H9 (cell line): ENCODE measurements at regions not wholly inside any gene's neighbourhood (a gene's known extent, or its start where the extent isn't known, plus 50 kb on each side); places are given as distances from the start of the nearest gene placed in this dataset.

Experiments used
- DNase-seq: peaks from one replicate; pipeline ENCODE4 v3.0.0-alpha.2; 2017
- H2AFZ ChIP-seq: one replicate; pipeline ENCODE4 v1.6.1; 2013; ENCODE audit warnings: mild to moderate bottlenecking, low read length, control low read depth, moderate library complexity
- H2AK5ac ChIP-seq: 2 replicates; pipeline ENCODE4 v1.6.1; 2013; ENCODE audit warnings: low read length, control low read depth, mixed read lengths; ENCODE audit not compliant: insufficient read length
- H2BK120ac ChIP-seq: one replicate; pipeline ENCODE4 v1.6.1; 2013; ENCODE audit warnings: low read depth, mild to moderate bottlenecking, low read length, control low read depth, inconsistent platforms; ENCODE audit not compliant: poor library complexity, severe bottlenecking
- H2BK12ac ChIP-seq: 2 replicates; pipeline ENCODE4 v1.6.1; 2013; ENCODE audit warnings: low read length, control low read depth, mixed read lengths, low read depth; ENCODE audit not compliant: insufficient read length
- H2BK15ac ChIP-seq: 2 replicates; pipeline ENCODE4 v1.6.1; 2013; ENCODE audit warnings: low read depth, low read length, control low read depth
- H2BK20ac ChIP-seq: one replicate; pipeline ENCODE4 v1.6.1; 2013; ENCODE audit warnings: low read depth, mild to moderate bottlenecking, low read length, control low read depth, inconsistent platforms; ENCODE audit not compliant: poor library complexity, severe bottlenecking
- H2BK5ac ChIP-seq: 2 replicates; pipeline ENCODE4 v1.6.1; 2013; ENCODE audit warnings: low read length, control low read depth, mixed read lengths; ENCODE audit not compliant: insufficient read length
- H3K14ac ChIP-seq: 2 replicates; pipeline ENCODE4 v1.6.1; 2013; ENCODE audit warnings: low read length, control low read depth; ENCODE audit not compliant: insufficient read depth
- H3K18ac ChIP-seq: 2 replicates; pipeline ENCODE4 v1.6.1; 2013; ENCODE audit warnings: low read depth, mild to moderate bottlenecking, mixed read lengths, low read length, control low read depth; ENCODE audit not compliant: insufficient read length
- H3K23ac ChIP-seq: 2 replicates; pipeline ENCODE4 v1.6.1; 2013; ENCODE audit warnings: low read length, control low read depth, mixed read lengths, low read depth; ENCODE audit not compliant: insufficient read length
- H3K23me2 ChIP-seq: 2 replicates; pipeline ENCODE4 v1.6.1; 2013; ENCODE audit warnings: low read depth, mild to moderate bottlenecking, mixed read lengths, low read length, control low read depth; ENCODE audit not compliant: insufficient read length, poor library complexity, severe bottlenecking
- H3K27ac ChIP-seq: 2 replicates; pipeline ENCODE4 v1.5.1; 2013; ENCODE audit warnings: low read length, control low read depth, mixed read lengths, low read depth; ENCODE audit not compliant: insufficient read length
- H3K27me3 ChIP-seq: 2 replicates; pipeline ENCODE4 v1.6.1; 2013; ENCODE audit warnings: low read length, control low read depth, inconsistent platforms; ENCODE audit not compliant: insufficient read depth
- H3K4ac ChIP-seq: 2 replicates; pipeline ENCODE4 v1.6.1; 2013; ENCODE audit warnings: low read depth, mild to moderate bottlenecking, control low read depth, inconsistent platforms, low read length, moderate library complexity
- H3K4me1 ChIP-seq: 2 replicates; pipeline ENCODE4 v1.6.1; 2013; ENCODE audit warnings: low read length, control low read depth, inconsistent platforms; ENCODE audit not compliant: insufficient read depth
- H3K4me2 ChIP-seq: 2 replicates; pipeline ENCODE4 v1.6.1; 2013; ENCODE audit warnings: low read length, control low read depth, mixed read lengths; ENCODE audit not compliant: insufficient read length, insufficient read depth
- H3K56ac ChIP-seq: 2 replicates; pipeline ENCODE4 v1.6.1; 2013; ENCODE audit warnings: low read depth, mild to moderate bottlenecking, mixed read lengths, low read length, control low read depth; ENCODE audit not compliant: insufficient read length
- H3K79me1 ChIP-seq: 2 replicates; pipeline ENCODE4 v1.6.1; 2013; ENCODE audit warnings: low read depth, mild to moderate bottlenecking, moderate library complexity, low read length, control low read depth, inconsistent platforms; ENCODE audit not compliant: insufficient read depth, poor library complexity, severe bottlenecking
- H3K79me2 ChIP-seq: 2 replicates; pipeline ENCODE4 v1.6.1; 2013; ENCODE audit warnings: low read length, control low read depth, inconsistent platforms; ENCODE audit not compliant: insufficient read depth
- H3K9ac ChIP-seq: 2 replicates; pipeline ENCODE4 v1.6.1; 2013; ENCODE audit warnings: low read length, control low read depth, mixed read lengths; ENCODE audit not compliant: insufficient read length; ENCODE audit errors: extremely low read depth
- H3K9me3 ChIP-seq: one replicate; pipeline ENCODE4 v1.6.1; 2013; ENCODE audit warnings: low read depth, low read length, inconsistent platforms; ENCODE audit not compliant: control insufficient read depth
- H3T11ph ChIP-seq: one replicate; pipeline ENCODE4 v1.6.1; 2013; ENCODE audit warnings: mild to moderate bottlenecking, low read length, control low read depth, inconsistent platforms
- H4K20me1 ChIP-seq: one replicate; pipeline ENCODE4 v1.6.1; 2013; ENCODE audit not compliant: control insufficient read depth, insufficient read length, insufficient read depth
- H4K5ac ChIP-seq: 2 replicates; pipeline ENCODE4 v1.6.1; 2013; ENCODE audit warnings: low read depth, mild to moderate bottlenecking, mixed read lengths, low read length, control low read depth; ENCODE audit not compliant: insufficient read length
- H4K8ac ChIP-seq: replicated peaks from 2 replicates; pipeline ENCODE4 v1.6.1; 2013; ENCODE audit warnings: low read length, control low read depth, mixed read lengths, low read depth; ENCODE audit not compliant: insufficient read length
- H4K91ac ChIP-seq: 2 replicates; pipeline ENCODE4 v1.6.1; 2013; ENCODE audit warnings: low read depth, mild to moderate bottlenecking, moderate library complexity, mixed read lengths, low read length, control low read depth; ENCODE audit not compliant: insufficient read length
- H3K27ac Mint-ChIP-seq, 3 experiments: 2 replicates in 2 of 3; 3 replicates in 1 of 3; pipeline ENCODE4 v1.8.0; 2020 to 2021; ENCODE audit warnings: mixed read lengths in 3 of 3, mild to moderate bottlenecking in 1 of 3, moderate library complexity in 1 of 3
- H3K27me3 Mint-ChIP-seq: 2 replicates; pipeline ENCODE4 v1.8.0; 2021; ENCODE audit warnings: low read depth, mild to moderate bottlenecking, moderate library complexity, mixed read lengths
- H3K36me3 Mint-ChIP-seq, 3 experiments: 2 replicates in 2 of 3; 3 replicates in 1 of 3; pipeline ENCODE4 v1.8.0; 2020 to 2021; ENCODE audit warnings: low read depth in 3 of 3, mixed read lengths in 3 of 3; ENCODE audit not compliant: insufficient read depth in 1 of 3
- H3K4me1 Mint-ChIP-seq, 2 experiments: 2 replicates each; pipeline ENCODE4 v1.8.0; 2020; ENCODE audit warnings: mixed read lengths in 2 of 2
- H3K4me3 Mint-ChIP-seq, 2 experiments: 2 replicates in 1 of 2; 3 replicates in 1 of 2; pipeline ENCODE4 v1.8.0; 2020 to 2021; ENCODE audit warnings: mild to moderate bottlenecking in 2 of 2, mixed read lengths in 2 of 2, moderate library complexity in 1 of 2
- H3K9me3 Mint-ChIP-seq, 2 experiments: 2 replicates in 1 of 2; 3 replicates in 1 of 2; pipeline ENCODE4 v1.8.0; 2020; ENCODE audit warnings: mild to moderate bottlenecking in 2 of 2, mixed read lengths in 2 of 2, moderate library complexity in 1 of 2
- WGBS: extraction: QIAGEN DNeasy Blood & Tissue Kit; methylation state at CpG from one replicate; pipeline ENCODE4 v1.1.7; 2013; ENCODE audit warnings: missing lambda C conversion rate, low lambda C conversion rate, mixed read lengths; ENCODE audit not compliant: insufficient read length; ENCODE audit errors: extremely low coverage; 5-methylcytosine and 5-hydroxymethylcytosine counted together
- TF ChIP-seq, protein P1 (sequence below): fragments of 200-600 bp; sonication (generic); conservative IDR thresholded peaks from 3 replicates; pipeline ENCODE4 v1.8.0; 2021; ENCODE audit warnings: antibody characterized with exemption, mild to moderate bottlenecking

DNA sequence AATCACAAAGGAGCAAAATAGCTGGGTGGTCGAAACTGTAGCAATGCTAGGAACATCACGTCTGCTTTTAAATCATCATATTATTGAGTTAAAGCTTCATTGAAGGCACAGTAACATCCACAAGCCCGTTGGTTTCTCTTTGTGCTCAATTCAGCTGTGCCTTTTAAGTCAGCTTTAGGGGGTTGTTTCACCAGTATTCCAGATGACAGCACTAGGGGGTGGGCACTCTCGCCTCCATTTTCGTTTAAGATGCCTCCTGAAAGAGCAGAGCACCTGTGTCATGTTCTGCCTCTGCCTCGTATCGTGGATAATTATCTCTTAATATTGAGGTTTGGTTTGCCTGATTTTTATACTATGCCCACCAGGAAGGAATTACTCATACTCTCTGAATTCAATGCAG lies 139.8 kb upstream of the PTBP2 start:
- TF ChIP-seq, protein P1, sequence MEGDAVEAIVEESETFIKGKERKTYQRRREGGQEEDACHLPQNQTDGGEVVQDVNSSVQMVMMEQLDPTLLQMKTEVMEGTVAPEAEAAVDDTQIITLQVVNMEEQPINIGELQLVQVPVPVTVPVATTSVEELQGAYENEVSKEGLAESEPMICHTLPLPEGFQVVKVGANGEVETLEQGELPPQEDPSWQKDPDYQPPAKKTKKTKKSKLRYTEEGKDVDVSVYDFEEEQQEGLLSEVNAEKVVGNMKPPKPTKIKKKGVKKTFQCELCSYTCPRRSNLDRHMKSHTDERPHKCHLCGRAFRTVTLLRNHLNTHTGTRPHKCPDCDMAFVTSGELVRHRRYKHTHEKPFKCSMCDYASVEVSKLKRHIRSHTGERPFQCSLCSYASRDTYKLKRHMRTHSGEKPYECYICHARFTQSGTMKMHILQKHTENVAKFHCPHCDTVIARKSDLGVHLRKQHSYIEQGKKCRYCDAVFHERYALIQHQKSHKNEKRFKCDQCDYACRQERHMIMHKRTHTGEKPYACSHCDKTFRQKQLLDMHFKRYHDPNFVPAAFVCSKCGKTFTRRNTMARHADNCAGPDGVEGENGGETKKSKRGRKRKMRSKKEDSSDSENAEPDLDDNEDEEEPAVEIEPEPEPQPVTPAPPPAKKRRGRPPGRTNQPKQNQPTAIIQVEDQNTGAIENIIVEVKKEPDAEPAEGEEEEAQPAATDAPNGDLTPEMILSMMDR: no peak; the same call in 2 of the 3 replicates
- Histone ChIP-seq H2BK120ac (no peak overlapping the region), H2AFZ (no peak overlapping the region), H2BK12ac (no peak overlapping the region), H3K79me2 (no peaks in the 10 kb centered on the region), H2BK5ac (no peak overlapping the region), H2AK5ac (no peak overlapping the region), H3K4ac (no peak overlapping the region), H3K79me1 (no peaks in the 10 kb centered on the region), H3K4me2 (no peak overlapping the region), H4K91ac (no peak overlapping the region), H3K27me3 (no peaks in the 10 kb centered on the region), H3K14ac (no peak overlapping the region), H2BK20ac (no peak overlapping the region), H3K56ac (no peak overlapping the region), H3K23me2 (no peaks in the 10 kb centered on the region), H3K9me3 (no peaks in the 10 kb centered on the region), H3K23ac (no peak overlapping the region), H4K5ac (no peak overlapping the region), H3K18ac (no peak overlapping the region), H3K9ac (no peak overlapping the region), H2BK15ac (no peak overlapping the region), H3K4me1 (peaks cover 11% of the 10 kb centered on the region; the same call in 1 of the 2 replicates), H4K8ac (no peak overlapping the region), H4K20me1 (no peaks in the 10 kb centered on the region), H3K27ac (no peak overlapping the region), H3T11ph (no peak overlapping the region)
- peaks cover 29 to 43% of the 10 kb centered on the region in 2 experiments for H3K4me1 Mint-ChIP-seq
- WGBS: no CpG with 5 or more reads among the region's 7 CpGs
- H3K27me3 Mint-ChIP-seq: no peaks in the 10 kb centered on the region
- no peak for DNase-seq
- H3K27ac Mint-ChIP-seq: no peak overlapping the region; a peak in 1 of 7 replicates
- peak overlapping the region in 1 of 2 experiments; percentile 59; a peak in 2 of 5 replicates for H3K4me3 Mint-ChIP-seq
- H3K9me3 Mint-ChIP-seq: no peaks in the 10 kb centered on the region
- no peaks in the 10 kb centered on the region; a peak in 1 of 7 replicates for H3K36me3 Mint-ChIP-seq
